ENCODE measurements at regions not wholly inside any gene's neighbourhood (a gene's known extent, or its start where the extent isn't known, plus 50 kb on each side); places are given as distances from the start of the nearest gene placed in this dataset.

GRCh38 chr16:22632606-22633005, 121.9 kb downstream of the NPIPB5 start:
- TF ChIP-seq EZH2 (IDR thresholded peaks at IDR 0.05; ENCODE audit: borderline replicate concordance, low read depth, low read length, severe bottlenecking) (no peak), MAX (IDR thresholded peaks at IDR 0.05; ENCODE audit: insufficient read depth, insufficient read length) (no peak), CTCF (IDR thresholded peaks at IDR 0.05; ENCODE audit: extremely low read depth in 1 of 2, insufficient read depth in 1 of 2, low read depth in 1 of 2, low read length in 2 of 2) (no peak), POLR2A (IDR thresholded peaks at IDR 0.05; ENCODE audit: low read depth, low read length) (no peak), POLR2AphosphoS5 (IDR thresholded peaks at IDR 0.05; ENCODE audit: insufficient read depth, low read depth, low read length) (no peak), MYC (IDR thresholded peaks at IDR 0.05; ENCODE audit: low read depth, low read length) (no peak)

Data from endothelial cell of umbilical vein (primary cell).